ENCODE measurements at regions not wholly inside any gene's neighbourhood (a gene's known extent, or its start where the extent isn't known, plus 50 kb on each side); places are given as distances from the start of the nearest gene placed in this dataset.

GRCh38 chrY:8610620-8611019, 726.6 kb upstream of the TSPY4 start:
- TF ChIP-seq POLR2A (IDR thresholded peaks at IDR 0.05) = no peak
- TF ChIP-seq CTCF (IDR thresholded peaks at IDR 0.05) = no peak

Measured in tibial nerve (tissue), 3 donors.